ENCODE measurements at regions not wholly inside any gene's neighbourhood (a gene's known extent, or its start where the extent isn't known, plus 50 kb on each side); places are given as distances from the start of the nearest gene placed in this dataset.

DNA sequence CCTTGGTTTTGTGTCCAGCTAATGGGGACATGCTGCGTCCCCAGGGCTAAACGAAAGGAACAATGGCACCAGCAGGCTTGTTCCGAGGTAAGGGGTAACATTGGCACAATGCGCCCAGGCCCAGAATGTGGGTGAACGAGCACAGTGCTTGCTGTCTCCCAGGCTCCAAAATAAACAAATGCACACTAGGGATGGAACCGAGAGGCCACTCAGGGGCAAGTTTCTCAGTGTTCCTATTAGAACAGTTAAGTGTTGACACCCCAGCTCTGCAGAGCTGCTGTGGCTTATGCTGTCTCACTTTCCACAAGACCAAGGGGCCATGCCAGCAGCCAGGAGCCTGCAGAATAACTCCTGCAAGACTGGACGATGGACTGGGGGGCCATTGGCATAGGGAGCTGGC is 492.4 kb downstream of the GADD45G start:
- no peaks in the 10 kb centered on the region for H3K4me1 ChIP-seq (replicated peaks)
- H3K27ac ChIP-seq, result no peak overlapping the region
- TF ChIP-seq, protein P1, sequence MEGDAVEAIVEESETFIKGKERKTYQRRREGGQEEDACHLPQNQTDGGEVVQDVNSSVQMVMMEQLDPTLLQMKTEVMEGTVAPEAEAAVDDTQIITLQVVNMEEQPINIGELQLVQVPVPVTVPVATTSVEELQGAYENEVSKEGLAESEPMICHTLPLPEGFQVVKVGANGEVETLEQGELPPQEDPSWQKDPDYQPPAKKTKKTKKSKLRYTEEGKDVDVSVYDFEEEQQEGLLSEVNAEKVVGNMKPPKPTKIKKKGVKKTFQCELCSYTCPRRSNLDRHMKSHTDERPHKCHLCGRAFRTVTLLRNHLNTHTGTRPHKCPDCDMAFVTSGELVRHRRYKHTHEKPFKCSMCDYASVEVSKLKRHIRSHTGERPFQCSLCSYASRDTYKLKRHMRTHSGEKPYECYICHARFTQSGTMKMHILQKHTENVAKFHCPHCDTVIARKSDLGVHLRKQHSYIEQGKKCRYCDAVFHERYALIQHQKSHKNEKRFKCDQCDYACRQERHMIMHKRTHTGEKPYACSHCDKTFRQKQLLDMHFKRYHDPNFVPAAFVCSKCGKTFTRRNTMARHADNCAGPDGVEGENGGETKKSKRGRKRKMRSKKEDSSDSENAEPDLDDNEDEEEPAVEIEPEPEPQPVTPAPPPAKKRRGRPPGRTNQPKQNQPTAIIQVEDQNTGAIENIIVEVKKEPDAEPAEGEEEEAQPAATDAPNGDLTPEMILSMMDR (IDR thresholded peaks at IDR 0.05), result no peak
- TF ChIP-seq POLR2A (IDR thresholded peaks at IDR 0.05), result no peak
- no peak for TF ChIP-seq POLR2AphosphoS5 (IDR thresholded peaks at IDR 0.05)
- no peaks in the 10 kb centered on the region for H3K9me3 ChIP-seq
- intact Hi-C loops (cut with DNase I), result no loop called here
- H3K27me3 ChIP-seq (replicated peaks; ENCODE audit: insufficient read depth), result no peaks in the 10 kb centered on the region
- no peak overlapping the region for H3K4me3 ChIP-seq
- no peak for DNase-seq (ENCODE audit: low spot score)
- WGBS, result 65% methylated on average over 7 of the region's 7 CpGs
- no peaks in the 10 kb centered on the region for H3K36me3 ChIP-seq

GRCh38 chr9:90098408-90098807 is 493.6 kb downstream of the GADD45G start:
- no peaks in the 10 kb centered on the region for H3K27me3 ChIP-seq (replicated peaks; ENCODE audit: insufficient read depth)
- no peak overlapping the region for H3K27ac ChIP-seq
- H3K4me1 ChIP-seq (replicated peaks), result no peaks in the 10 kb centered on the region
- DNase-seq (ENCODE audit: low spot score), result no peak
- 84% methylated on average over 10 of the region's 10 CpGs for WGBS
- TF ChIP-seq, protein P1 (IDR thresholded peaks at IDR 0.05), result no peak
- TF ChIP-seq POLR2A (IDR thresholded peaks at IDR 0.05) (no peak), POLR2AphosphoS5 (IDR thresholded peaks at IDR 0.05) (no peak)
- no peak overlapping the region for H3K4me3 ChIP-seq
- H3K36me3 ChIP-seq, result no peaks in the 10 kb centered on the region
- no peaks in the 10 kb centered on the region for H3K9me3 ChIP-seq
- intact Hi-C loops (cut with DNase I), result no loop called here

GRCh38 chr9:90099262-90099963 is 494.6 kb downstream of the GADD45G start:
- Histone ChIP-seq H3K9me3 (no peaks in the 10 kb centered on the region), H3K4me3 (no peak overlapping the region), H3K4me1 (replicated peaks) (no peaks in the 10 kb centered on the region), H3K27ac (no peak overlapping the region), H3K36me3 (no peaks in the 10 kb centered on the region), H3K27me3 (replicated peaks; ENCODE audit: insufficient read depth) (no peaks in the 10 kb centered on the region)
- 56% methylated on average over 9 of the region's 9 CpGs for WGBS
- TF ChIP-seq, protein P1 (IDR thresholded peaks at IDR 0.05), result peak; percentile 8 to 74 (median 44)
- TF ChIP-seq POLR2A (IDR thresholded peaks at IDR 0.05) (no peak), POLR2AphosphoS5 (IDR thresholded peaks at IDR 0.05) (peak; percentile 15)
- intact Hi-C loops (cut with DNase I), result loop anchor here (1.0 kb wide), 1 partner anchor 496 kb away; no protein-coding TSS in a partner anchor
- no peak for DNase-seq (ENCODE audit: low spot score)

GRCh38 chr9:90100014-90100413 is 495.2 kb downstream of the GADD45G start:
- Histone ChIP-seq H3K4me3 (no peak overlapping the region), H3K36me3 (no peaks in the 10 kb centered on the region), H3K27me3 (replicated peaks; ENCODE audit: insufficient read depth) (no peaks in the 10 kb centered on the region), H3K9me3 (no peaks in the 10 kb centered on the region), H3K27ac (no peak overlapping the region), H3K4me1 (replicated peaks) (no peaks in the 10 kb centered on the region)
- 70% methylated on average over 3 of the region's 3 CpGs for WGBS
- no peak for TF ChIP-seq POLR2A (IDR thresholded peaks at IDR 0.05)
- TF ChIP-seq POLR2AphosphoS5 (IDR thresholded peaks at IDR 0.05), result no peak
- TF ChIP-seq, protein P1 (IDR thresholded peaks at IDR 0.05), result no peak
- intact Hi-C loops (cut with DNase I), result no loop called here
- DNase-seq (ENCODE audit: low spot score), result no peak

- peak; percentile 94 for DNase-seq (ENCODE audit: low spot score)
- intact Hi-C loops (cut with DNase I), result no loop called here
- WGBS, result 10% methylated on average over 6 of the region's 6 CpGs
- Histone ChIP-seq H3K9me3 (no peaks in the 10 kb centered on the region), H3K4me3 (no peak overlapping the region), H3K4me1 (replicated peaks) (no peaks in the 10 kb centered on the region), H3K27me3 (replicated peaks; ENCODE audit: insufficient read depth) (no peaks in the 10 kb centered on the region), H3K36me3 (no peaks in the 10 kb centered on the region), H3K27ac (no peak overlapping the region)
- peak; percentile 90 for TF ChIP-seq POLR2AphosphoS5 (IDR thresholded peaks at IDR 0.05)
- TF ChIP-seq, protein P1 (IDR thresholded peaks at IDR 0.05), result peak; percentile 65 to 96 (median 88)
- TF ChIP-seq POLR2A (IDR thresholded peaks at IDR 0.05), result no peak
Observed at GRCh38 chr9:90102292-90102901, 497.6 kb downstream of the GADD45G start.
